Right renal cortex interstitium (tissue), 3 donors: ENCODE measurements at regions not wholly inside any gene's neighbourhood (a gene's known extent, or its start where the extent isn't known, plus 50 kb on each side); places are given as distances from the start of the nearest gene placed in this dataset.

Source experiments
- DNase-seq, 3 donors: peaks; one replicate each; pipeline ENCODE4 v3.0.0-alpha.2; 2013; ENCODE audit warnings: low read depth in 3 of 3, low spot score in 2 of 3

DNA sequence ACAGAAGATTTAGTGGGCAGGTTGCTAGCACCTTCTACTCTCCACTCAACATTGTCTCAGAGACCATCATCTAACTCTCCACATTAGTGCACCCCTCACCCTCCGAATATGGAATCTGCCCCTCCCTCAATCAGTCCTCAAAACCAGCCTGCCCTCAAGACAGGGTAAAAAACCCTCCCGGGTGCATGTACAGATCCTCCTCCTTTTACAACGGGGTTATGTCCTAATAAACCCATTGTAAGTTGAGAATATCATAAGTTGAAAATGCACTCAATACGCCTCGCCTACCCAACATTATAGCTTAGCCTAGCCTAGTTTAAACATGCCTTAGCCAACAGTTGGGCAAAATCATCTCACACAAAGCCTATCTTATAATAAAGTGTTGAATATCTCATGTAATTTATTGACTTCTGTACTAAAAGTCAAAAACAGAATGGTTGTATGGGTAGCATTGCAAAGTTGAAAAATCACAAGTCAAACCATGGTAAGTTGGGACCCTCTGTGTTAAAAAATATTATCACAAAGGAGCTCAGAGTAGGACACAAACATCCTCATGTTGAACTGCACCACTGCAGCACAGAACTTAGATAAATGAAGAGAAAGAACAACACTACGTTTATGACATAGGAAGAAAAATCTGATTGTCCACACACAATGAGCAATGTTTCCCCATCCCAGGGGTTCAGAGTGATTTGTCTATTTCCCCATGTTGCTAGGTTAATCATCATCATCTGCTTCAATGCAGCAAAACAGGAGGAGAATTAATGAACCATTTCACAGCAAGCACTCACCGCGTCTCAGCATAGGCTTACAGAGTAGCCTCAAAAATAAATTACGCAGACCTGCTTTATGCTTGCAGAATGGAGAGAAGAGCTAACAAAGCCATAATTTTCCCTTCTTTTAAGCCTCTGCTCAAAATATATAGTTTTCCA is 184.1 kb upstream of the ARL4C start:
- peak in 1 of 3 donors; percentile 23 for DNase-seq

DNA sequence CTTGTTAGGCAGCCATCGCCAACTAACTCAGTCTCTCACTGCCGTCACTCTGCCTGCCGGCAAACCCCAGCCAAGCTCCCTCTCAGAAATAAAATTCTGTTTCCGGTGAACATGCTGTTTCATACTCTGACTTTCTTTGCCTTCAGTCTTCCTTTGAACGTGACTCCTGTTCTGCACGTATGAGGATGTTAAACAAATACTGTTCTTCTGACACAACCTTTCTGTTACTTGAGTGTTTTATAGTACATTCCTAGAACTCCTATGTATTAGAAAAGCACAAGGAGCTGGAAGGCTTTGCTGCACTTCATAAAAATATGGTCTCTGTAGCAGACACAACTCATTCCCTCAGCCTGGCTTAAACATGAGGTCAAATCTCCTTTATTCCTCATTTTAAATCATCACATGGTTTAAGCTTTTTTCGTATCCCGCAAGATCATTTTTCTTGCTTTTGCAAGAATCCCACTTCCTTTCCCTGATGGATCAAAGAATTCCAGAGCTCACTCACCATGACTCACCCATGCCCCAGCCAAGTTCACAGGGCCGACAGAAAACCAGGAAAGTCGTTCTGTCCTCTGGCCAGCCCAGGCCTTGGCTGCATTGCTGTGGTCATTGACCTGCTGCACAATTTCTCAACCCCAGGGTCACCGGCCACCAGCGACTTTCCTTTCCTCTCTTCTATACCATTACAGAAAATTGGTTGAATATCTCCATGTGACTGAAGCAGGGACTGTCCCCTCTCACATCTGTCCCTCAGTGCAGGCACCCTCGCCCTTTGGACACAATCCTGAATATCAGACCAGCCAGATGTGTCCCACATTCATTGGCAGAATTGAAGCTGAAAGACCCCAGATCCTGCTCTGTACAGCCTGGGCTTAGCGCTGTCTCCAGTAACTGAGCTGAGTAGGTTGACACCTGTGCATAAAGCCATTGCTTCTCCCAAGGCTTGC is 183.1 kb upstream of the ARL4C start:
- no peak for DNase-seq

DNA sequence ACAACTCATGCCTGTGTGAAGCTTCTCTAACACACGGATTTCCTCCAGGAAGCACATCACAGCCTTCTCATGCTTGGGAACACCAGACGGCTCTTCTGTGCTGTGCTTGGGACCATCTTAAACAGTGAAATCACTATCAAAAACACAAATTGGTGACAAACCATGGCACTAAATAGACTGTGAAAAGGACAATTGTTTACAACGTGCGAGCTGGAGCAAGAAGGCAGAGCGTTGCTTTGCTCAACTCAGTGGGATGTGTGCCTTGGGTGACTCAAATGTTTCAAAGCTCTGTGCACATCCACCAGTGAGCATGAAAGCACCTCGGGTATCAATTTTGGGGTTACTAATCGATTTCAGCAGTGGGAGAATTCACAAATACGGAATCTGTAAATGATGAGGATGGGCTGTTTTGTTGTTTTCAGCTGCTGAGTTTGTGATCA is 182.4 kb upstream of the ARL4C start:
- no peak for DNase-seq

DNA sequence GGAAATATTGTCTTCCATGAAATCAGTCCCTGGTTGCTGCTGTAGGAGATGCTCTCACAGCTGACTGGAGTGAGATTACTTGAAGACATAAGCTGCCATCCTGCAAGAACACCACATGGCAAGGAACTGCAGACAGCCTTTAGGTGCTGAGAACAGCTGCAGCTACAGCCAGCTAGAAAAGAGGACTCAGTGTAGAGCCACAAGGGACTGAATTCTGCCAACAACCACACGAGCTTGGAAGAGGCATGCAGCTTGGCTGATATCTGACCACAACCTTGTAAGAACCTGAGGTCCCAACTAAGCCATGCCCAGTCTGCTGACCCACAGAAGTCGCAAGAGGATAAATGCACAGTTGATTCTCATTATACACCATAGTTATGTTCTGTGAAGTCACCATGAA is 181.8 kb upstream of the ARL4C start:
- no peak for DNase-seq

DNA sequence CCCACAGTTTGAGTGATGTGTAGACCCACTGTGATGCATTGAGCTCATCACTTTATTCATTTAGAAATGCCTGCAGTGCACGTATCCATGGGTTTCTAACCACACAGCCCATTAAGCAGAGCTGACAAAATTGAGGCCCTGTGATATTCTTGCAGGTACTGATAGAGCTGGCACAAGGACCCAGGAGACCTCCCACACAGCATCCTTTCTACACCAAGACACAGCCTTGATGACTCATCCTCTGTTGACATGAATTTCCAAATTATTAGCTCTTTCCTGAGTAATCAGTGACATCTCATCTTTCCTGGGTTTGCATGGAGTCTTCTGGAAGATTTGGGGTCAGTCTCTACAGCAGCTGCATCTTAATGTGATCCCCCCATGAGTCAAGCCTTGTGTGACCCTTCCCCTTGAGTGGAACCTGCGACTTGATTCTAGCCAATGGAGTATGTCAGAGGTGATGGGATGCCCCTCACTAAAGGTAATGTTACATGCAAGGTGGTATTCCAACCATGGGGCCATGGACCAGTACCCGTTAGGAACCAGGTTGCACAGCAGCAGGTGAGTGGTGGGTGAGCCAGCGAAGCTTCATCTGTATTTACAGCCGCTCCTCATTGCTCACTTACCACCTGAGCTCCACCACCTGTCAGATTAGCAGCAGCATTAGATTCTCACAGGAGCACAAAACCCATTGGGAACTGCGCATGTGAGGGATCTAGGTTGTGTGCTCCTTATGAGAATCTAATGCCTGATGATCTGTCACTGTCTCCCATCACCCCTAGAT is 181.1 kb upstream of the ARL4C start:
- DNase-seq: no peak

DNA sequence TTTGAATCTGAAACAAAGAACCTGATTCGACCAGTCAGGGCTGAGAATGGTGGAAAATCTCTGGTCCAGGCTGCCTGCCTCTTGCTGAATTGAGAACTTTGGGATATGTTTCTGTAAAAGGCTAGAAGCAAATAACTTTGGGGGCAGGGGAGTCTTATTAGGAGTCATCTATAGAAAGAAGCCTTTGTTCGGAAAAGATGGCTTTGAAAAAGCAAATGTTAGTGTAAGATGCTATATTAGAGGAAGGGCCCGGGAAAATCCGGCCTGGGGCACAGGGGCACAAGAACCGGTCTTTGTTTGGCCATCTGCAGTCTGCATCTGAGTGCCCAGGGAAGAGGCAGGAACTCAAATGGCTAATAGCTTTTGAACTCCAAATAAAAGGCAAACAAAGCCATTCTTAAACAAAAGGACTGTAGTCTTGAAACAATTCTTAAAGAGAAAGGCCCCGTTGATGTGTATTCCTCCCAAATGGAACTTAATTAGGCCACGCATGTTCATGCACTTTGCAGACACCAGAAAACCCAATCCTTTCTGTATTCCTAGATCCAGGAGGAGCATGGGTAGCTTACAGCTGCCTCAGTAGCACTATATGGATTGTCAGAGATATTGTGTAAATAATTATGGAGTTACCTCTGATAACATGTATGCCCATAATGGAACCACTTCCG is 180.0 kb upstream of the ARL4C start:
- DNase-seq: no peak

GRCh38 chr2:234676109-234676782 is 179.4 kb upstream of the ARL4C start:
- no peak for DNase-seq

- DNase-seq: no peak
Observed at GRCh38 chr2:234674781-234675201, 177.9 kb upstream of the ARL4C start.

DNA sequence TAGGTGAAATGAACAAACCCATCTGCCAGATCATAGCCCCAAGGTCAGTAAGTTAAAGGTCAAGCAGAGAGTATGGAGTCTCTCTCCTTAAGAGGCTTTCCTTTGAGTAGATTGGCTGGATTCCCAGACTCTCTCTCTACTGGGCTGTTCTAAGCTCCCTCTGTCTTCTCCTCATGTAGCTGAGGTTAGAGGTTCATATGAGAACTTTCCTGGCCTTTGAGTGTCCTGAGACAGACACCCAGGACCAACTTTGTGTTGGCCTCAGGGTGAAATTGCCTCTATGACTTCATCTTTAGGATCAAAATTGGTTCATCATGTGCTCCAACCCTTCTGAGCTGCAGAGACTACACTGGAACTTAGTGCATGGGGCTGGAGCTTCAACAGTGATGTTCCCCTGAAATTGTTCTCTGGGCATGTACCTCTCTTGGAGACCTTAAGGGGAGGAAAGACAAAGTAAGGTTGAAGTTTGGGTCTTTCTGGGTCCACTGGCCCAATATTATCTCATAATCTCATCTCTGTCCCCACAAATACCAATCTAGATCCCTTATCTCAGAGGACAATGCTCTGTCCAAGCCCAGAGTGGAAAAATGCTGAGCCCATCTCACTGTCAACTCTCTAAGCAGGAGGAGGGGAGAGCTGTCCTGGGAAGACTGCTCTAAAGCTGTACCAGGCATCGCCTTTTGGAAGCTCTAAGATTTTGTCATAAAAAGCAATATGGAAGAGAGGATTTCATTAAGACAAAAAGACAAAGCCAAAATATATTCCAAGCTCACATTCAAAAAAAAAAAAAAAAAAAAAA is 177.3 kb upstream of the ARL4C start:
- DNase-seq: no peak

GRCh38 chr2:234673501-234673900 is 176.6 kb upstream of the ARL4C start:
- no peak for DNase-seq

GRCh38 chr2:234672498-234673150 is 175.7 kb upstream of the ARL4C start:
- no peak for DNase-seq

GRCh38 chr2:234671716-234672115 is 174.8 kb upstream of the ARL4C start:
- no peak for DNase-seq

DNA sequence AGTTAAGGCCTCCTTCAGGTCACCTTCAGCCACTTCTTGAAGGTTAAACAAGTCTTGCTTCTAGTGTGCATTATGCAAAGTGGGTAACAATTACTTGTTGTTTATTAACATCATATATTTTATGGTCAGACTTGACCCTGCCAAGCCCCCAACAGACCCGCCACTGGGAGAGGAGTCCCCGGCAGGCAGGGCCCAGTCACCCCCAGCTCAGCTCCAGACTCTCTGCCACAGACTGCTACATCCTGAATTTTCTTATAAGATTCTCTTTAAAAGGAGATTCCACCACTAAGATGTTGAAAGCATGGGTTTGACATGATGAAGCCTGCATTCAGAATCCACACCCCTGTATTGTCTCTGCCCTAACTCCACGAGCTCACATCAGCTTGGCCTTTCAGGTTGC is 174.3 kb upstream of the ARL4C start:
- no peak for DNase-seq

DNA sequence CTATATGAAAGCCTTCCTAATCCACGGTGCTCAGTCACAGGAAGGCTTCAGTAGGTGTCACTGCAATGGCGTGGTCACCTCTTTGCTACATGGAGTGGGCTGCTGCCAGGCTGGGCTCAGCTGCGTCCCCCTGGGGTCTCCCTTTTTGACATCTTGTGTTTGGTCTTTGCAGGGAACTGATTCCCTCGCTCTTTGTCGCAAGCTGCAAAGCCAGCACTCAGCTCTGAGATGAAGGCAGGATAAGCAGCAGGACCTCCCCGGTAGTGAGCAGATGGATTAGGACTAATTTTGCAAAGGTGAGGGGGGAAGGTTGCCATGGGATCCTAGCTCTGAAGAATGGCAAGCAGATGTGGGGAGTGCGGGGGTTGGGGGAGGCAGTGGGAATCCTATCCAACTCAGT is 173.9 kb upstream of the ARL4C start:
- no peak for DNase-seq

- no peak for DNase-seq
Observed at GRCh38 chr2:234670052-234670451, 173.2 kb upstream of the ARL4C start.

GRCh38 chr2:234669621-234670020 is 172.7 kb upstream of the ARL4C start:
- no peak for DNase-seq

GRCh38 chr2:234669001-234669400 is 172.1 kb upstream of the ARL4C start:
- no peak for DNase-seq

- no peak for DNase-seq
Observed at GRCh38 chr2:234666911-234667310, 170.0 kb upstream of the ARL4C start.
